HG03103 (cell line): ENCODE measurements at regions not wholly inside any gene's neighbourhood (a gene's known extent, or its start where the extent isn't known, plus 50 kb on each side); places are given as distances from the start of the nearest gene placed in this dataset.
"Not testable (repeated sequence)": the region's sequence is repeated elsewhere in the genome, so short reads cannot be mapped to it uniquely, and the experiment has no call there.

Source experiments
- ATAC-seq: cut with Tn5 transposase; IDR thresholded peaks from one replicate; pipeline ENCODE4 v1.9.1; 2021; ENCODE audit warnings: low read depth; ENCODE audit not compliant: unreplicated experiment

DNA sequence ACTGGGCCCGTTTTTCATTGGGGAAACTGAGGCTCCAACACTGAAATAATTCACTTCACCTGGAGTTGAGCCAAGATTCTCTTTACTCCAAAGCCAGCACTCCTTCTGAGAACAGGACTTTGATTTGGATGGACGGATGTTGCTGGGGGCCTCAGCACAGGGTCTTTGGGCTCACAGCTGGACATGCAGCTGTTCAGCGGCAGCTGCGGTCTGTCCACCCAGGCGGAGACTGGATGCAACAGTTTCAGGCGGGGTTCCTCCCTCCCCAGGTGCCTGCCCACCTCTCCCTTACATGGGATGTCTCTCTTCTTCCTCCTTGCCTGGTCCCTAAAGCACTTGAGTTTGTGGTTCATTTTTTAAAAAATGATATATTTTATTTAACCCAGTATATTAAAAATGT, 219.0 kb upstream of the IRX4 start:
- no peak for ATAC-seq

DNA sequence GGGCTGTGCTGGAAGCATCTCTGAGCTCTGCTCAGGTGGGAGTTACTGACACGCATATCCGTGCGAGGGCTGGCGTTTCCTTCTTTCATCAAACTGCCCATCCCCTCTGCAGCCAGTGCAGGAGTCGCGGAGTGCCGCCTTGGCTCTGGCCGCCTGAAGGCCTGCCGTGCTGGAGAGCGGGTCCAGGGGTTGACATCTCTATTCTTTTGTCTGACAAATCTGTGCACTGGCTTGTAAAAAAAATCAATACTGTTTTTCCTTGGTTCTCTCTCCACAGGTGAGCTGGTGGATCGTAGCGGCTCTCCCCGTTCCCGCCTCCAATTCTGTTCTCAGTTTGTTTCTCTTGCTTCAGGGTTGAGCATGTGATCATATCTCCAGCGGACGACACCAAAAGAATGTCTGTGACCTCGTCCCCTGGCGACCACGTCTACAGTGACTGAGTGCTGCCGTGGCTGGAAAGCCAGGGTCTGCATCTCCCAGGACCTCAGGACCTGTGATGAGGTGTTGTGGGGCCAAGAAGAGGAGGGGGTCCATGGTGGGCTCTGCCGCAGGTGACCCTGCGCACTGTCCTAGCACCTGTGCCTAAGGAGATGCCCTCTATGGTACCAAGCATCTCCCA, 214.3 kb upstream of the IRX4 start:
- ATAC-seq = no peak

DNA sequence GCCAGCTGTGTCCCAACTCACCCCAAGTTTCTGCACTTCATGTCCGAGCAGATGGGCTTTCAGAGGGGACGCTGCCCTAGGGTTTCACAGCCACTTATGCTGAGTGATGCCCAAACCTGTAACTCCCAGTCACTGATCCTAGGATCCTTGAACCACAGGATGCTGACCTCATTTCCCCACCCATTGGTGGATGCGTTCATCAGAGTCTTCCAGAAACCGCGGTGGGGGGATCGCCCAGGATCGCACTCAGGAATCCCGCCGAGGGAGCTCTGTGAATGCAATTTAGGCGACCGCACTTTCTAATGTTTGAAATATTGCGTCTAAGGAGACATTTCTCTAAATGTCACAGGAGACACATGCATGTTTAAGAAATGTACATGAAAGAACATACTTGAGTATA, 212.3 kb upstream of the IRX4 start:
- ATAC-seq = no peak

DNA sequence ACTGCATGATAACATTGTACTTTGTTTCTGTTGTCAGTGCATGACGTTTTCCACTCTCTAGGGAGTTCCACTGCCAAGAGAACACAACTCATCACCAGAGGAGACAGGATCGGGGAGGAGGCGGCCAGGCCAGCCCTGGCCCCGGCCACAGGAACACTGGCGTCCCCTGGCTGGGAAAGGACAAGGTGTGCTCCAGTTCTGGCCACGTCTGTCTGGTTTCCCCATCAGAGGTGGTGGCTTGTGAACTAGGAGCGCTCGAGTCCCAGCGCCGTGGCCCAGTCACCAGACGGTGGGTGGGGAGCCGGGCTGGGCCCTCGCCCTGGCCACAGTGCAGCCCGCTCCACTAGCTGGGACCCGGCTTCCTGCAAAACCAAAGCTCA, 211.9 kb upstream of the IRX4 start:
- ATAC-seq = no peak

DNA sequence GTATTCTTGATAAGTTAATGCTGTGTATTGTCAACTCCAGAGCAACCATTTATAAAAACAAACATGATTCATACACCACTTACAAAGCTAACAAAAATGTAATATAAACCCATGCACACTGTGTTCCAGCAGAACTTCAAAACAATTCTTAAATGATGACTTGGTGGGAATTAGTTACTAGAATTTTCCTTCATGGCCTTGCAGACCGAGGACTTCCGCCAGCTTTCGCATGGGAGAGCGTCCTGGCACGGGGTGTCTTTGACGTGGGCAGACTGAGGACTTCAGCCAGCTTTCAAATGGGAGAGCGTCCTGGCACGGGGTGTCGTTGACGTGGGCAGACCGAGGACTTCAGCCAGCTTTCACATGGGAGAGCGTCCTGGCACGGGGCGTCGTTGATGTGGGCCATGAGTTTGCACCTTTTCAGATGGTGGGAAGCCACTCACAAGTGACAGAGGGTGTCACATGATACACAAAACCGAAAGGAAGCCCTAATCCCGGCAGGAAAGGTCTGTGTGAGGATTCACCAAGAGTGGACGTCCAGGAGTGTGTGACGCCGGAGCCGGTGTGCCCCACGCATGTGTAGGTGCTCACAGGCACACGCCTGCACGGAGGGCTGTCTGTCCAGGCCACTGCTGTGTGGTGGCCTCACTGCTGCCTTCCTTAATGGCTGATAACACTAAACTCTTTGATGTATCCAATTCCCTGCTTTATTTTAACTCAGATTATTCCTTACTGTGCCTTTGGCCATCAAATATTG, 211.3 kb upstream of the IRX4 start:
- no peak for ATAC-seq

DNA sequence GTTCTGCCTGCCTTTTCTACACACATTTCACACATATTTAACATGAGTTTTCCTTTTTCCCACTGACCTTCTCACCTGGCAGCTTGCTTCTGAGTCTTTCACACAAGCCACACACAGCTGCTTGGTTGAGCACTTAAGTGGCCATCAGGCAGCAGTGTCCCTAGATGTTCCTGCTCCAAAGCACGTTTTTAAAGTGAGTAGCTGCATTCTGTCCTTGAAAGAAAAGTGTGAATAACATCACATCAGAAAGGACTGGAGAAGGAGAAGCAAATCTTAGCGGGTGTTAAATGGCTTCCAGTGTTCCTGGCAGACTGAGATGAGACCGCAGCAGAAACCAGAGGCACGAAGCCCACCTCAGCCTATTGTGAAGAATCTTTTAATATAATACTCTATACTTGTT, 209.2 kb upstream of the IRX4 start:
- no peak for ATAC-seq

DNA sequence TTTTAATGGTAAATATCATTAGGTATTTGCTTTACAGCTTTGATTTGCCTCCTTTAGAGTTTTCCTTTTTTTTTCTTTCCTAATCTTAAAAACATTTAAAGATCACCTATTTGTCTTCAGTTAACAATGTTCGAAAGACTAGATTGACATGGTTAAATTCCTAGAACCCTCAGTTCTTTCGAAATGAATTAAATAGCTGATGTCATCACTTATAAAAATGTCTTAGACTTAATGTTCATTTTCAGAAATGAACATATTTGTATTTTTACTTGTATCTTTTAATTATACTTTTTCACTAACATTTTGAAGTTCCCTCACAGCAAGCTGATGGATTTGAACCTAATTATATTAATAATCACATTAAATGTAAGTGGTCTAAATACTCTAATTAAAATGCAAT, 205.3 kb upstream of the IRX4 start:
- ATAC-seq = no peak

DNA sequence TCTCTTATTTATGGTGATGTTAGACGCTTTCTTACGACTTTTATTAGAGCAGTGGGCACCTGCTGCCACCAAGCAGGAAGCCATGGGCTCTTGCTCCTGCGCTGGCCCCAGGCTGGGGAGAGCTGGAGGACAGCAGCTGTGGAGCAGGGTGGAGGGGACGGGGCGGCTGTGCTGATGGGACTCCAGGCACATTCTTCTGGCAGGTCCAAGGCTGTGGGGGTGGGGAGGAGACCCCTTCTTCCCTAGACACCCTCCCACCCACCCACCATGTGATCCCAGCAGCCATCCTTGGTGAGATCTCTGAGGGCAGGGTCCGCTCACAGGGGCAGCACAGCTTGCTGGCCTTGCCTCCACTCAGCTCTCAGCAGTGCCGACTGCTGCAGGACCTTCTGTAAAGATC, 192.6 kb upstream of the IRX4 start:
- no peak for ATAC-seq

DNA sequence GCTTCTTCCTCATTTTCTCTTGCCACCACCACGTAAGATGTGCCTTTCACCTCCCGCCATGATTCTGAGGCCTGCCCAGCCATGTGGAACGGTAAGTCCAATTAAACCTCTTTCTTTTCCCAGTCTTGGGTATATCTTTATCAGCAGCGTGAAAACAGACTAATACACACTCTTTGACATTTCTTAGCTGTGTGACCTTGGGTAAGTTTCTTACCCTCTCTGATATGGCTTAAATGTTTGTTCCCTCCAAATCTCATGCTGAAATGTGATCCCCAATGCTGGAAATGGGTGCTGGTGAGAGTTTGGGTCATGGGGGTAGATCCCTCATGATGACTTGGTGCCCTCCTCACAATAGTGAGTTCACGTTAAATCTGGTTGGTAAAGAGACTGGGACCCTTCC, 188.8 kb upstream of the IRX4 start:
- no peak for ATAC-seq

DNA sequence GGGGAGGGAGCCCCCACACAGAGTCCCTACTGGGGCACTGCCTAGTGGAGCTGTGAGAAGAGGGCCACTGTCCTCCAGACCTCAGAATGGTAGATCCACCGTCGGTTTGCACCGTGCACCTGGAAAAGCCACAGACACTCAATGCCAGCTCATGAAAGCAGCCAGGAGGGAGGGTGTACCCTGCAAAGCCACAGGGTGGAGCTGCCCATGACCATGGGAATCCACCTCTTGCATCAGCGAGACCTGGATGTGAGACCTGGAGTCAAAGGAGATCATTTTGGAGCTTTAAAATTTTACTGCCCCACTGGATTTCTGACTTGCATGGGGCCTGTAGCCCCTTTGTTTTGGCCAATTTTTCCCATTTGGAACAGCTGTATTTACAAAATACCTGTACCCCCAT, 188.1 kb upstream of the IRX4 start:
- not testable (repeated sequence) for ATAC-seq

DNA sequence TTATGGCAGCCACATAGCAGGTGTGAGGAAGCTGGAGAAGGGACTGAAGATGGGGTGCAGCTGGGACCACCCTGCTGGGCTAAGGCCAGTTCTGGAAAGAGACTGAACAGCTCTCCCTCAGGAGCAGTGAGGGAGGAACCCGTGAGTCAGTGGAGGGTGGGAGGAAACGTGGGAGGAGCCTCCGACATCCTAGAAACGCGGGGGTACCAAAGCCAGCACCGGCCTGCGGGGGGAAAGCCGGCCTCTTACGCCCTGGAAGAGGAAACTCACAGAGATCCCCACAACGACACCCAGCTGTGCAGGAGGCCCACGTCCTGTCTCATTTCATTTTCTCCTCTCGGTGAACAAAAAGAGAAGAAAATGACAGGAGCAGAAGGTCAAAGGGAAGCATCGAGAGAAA, 185.8 kb upstream of the IRX4 start:
- ATAC-seq = no peak

DNA sequence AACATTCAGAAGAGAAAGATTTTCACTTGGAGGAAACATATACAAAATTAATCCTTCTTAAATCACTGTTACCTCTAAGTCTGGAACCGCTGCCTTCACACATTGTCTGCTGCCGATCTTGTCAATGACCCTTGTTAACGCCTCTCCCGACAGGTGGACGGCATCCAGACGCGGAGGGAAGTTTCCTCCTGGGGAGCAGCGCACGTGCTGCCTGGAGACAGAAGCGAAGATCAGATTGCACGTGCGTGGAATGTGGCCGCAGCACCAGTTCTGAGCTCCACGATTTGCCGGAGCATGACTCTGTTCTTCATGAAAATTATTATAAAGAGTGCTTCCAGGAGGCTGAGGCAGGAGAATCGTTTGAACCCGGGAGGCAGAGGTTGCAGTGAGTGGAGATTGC, 183.6 kb upstream of the IRX4 start:
- ATAC-seq = no peak

DNA sequence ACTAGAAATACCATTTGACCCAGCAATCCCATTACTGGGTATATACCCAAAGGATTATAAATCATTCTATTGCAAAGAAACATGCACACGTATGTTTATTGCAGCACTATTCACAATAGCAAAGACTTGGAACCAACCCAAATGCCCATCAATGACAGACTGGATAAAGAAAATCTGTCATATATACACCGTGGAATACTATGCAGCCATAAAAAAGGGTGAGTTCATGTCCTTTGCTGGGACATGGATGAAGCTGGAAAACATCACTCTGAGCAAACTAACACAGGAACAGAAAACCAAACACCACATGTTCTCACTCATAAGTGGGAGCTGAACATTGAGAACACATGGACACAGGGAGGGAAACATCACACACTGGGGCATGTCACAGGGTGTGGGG, 180.7 kb upstream of the IRX4 start:
- ATAC-seq = not testable (repeated sequence)

DNA sequence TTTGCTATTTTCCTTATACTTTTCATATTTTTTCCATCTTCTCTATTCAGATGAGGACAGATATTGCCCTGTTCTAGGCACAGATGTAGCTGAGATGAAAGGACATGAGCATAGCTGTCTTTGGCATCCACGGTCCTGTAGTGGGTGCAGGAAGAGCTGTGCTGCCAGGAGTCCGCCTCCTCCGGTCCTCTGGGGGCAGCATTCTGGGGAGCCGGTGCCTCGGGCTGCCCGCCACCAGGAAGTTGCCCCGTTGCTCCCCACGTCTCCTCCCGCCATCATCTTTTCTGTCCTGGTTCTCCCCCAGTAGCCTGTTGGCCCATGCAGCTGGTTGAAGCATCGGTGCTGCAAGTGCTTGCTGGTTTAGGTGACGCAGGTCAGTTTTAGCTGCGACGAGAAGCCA, 170.0 kb upstream of the IRX4 start:
- no peak for ATAC-seq

DNA sequence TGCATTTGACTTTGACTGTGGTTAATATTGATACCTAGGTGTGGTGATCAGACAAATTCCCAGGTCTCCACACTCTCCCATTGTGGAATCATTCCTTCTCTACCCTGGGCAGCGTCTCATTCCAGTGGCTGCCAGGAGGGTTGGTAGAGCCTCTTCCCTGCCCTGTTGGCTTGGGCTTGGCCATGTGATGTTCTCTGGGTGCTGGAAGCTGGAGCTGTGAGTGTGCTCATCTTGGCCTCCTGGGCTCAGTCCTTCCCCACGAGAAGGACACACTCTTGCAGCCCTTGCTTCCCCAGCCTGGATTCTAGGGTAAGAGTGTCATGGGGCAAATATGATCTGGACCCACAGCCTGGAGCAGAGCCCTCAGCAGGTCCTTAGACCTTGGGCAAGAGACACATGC, 167.2 kb upstream of the IRX4 start:
- ATAC-seq = no peak

DNA sequence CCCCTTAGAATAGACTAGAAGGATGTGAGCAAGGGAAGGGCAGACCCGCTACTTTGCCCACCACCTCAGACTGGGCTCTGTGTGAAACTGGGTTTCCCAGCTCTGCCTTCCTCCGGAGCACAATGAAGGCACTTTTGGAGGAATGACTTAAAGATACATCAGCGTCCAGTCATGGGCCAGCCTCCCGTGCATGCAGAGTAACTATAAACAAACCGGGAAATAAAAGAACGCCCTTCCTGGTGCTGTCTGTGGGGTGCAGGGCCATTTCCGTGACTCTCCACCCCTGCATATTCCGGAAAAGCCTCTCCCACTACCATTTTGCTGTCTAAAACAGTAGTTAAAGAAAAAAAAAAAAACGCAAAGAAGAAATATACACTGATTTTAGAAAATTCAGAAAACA, 165.9 kb upstream of the IRX4 start:
- ATAC-seq = no peak

DNA sequence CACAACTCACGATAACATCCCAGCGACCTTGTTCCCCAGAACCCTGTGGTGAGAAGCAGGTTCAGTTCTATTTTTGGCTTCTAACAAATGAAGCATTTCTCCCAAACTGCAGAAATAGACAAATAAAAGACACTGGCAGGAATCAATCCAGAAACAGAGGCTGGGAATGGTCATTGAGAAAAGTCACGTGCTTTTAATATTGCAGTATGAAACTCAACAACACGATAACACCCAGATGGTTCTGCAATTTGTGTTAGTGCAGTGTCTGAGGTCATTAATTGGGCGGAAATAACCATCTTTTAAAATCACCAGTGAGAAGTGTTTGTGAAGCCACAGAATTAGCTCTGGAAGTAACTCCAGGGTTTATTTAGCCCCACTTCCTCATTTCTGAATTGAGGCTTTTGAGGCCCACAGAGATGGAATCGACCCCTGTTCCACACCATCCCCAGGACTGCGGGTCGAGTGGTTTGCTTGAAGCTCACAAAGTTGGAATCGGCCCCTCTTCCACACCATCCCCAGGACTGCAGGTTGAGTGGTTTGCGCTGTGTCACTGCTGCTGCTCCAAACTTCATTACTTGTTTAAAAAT, 164.7 kb upstream of the IRX4 start:
- ATAC-seq = no peak

DNA sequence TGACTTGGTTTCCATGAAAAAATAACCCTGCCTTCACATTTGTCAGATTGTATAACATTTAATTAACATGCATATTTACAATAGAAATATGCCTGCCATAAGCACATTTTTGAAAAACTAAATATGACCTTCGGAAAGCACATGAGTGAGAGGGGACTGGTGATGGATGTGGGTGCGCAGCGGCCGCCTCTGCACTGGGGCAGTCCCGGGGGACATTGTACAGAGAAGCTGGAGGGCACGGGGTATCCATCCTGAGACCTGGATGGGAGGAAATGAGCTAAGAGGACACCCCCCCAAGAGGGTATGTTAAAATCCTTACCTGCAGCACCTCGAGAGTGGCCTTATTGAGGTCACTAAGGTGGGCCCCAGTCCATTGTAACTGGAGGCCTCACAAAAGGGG, 161.3 kb upstream of the IRX4 start:
- ATAC-seq = no peak

DNA sequence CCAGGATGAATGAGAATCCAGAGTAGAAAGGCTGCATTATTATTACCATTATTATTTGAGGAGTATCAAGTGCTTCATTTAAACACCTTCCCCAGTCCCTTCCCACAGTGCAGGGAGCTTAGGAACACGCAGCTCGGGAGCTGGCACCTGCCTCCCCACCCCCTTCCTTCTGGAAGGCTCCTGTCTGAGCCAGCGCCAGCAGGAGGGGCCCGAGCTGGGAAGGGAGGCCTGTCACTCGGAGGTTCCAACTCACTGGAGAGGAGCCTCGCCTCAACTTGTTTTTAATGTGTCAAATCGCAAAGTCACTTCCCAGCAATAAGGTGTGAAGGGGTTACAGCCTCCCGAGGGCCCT, 156.4 kb upstream of the IRX4 start:
- no peak for ATAC-seq

DNA sequence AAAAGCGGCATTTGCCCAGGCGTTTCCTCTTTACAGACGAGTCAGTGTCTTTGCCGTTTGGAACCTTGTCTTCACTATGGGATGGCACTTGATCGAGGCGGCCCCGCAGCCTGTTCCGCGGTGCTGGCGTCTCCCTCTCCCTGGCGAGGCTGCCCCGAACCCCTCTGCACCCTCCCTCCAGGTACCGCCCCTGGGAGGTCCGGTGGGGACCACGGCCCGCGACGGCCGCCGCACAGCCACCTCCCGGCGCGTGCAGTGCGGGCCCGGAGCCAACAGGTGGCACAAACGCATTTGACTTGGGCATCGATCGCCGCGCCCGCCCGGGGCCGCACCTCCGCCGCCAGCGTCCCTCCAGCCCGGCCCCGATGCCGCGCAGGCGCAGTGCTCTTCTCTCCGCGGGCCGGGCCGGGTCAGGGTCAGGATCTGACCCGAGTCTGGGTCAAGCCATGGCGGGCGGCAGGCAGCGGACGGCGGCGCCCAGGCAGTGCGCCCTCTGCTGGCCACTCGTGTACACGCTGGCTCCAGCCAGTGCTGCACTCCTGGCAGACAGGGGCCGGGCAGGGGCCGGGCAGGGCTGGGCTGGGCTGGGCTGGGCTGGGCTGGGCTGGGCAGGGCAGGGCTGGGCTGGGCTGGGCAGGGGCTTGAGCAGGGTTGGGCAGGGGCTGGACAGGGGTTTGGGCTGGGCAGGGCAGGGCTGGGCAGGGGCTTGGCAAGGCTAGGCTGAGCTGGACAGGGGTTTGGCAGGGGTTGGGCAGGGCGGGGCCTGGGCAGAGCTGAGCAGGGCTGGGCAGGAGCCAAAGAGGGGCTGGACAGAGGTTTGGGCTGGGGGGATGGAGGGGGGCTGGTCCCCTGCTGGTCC, 155.8 kb upstream of the IRX4 start:
- peak; percentile 91 for ATAC-seq

DNA sequence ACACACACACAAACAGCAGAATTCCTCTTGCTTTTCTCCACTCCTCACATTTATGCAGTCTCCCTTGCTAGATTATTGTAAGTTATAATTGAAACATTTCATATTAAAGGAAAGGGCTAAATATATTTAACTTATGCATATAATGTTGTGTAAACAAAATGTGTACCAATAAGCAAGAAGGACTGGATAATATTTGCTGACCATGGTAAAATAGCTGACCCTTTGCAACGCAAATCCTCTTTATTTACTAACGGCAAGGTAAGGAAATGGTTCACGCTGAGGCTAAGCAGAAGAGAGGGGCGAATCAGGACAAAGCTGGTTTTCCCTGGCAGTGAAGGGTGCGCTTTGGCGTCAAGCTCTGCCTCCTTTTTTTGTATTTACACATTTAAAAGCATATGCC, 154.2 kb upstream of the IRX4 start:
- ATAC-seq = no peak
